ENCODE measurements at regions not wholly inside any gene's neighbourhood (a gene's known extent, or its start where the extent isn't known, plus 50 kb on each side); places are given as distances from the start of the nearest gene placed in this dataset.

GRCh38 chr3:7897655-7898054 lies 604.0 kb upstream of the LMCD1 start:
- intact Hi-C loops (cut with micrococcal nuclease): no loop called here

- intact Hi-C loops (cut with micrococcal nuclease): no loop called here
Measured at GRCh38 chr3:7913283-7913682, 588.3 kb upstream of the LMCD1 start.

- intact Hi-C loops (cut with micrococcal nuclease): no loop called here
Measured at GRCh38 chr3:7915356-7915755, 586.3 kb upstream of the LMCD1 start.

- intact Hi-C loops (cut with micrococcal nuclease): no loop called here
Measured at GRCh38 chr3:7917443-7918151, 584.0 kb upstream of the LMCD1 start.

- intact Hi-C loops (cut with micrococcal nuclease): no loop called here
Measured at GRCh38 chr3:7920211-7920610, 581.4 kb upstream of the LMCD1 start.

- intact Hi-C loops (cut with micrococcal nuclease): no loop called here
Measured at GRCh38 chr3:7924228-7924627, 577.4 kb upstream of the LMCD1 start.

- intact Hi-C loops (cut with micrococcal nuclease): no loop called here
Measured at GRCh38 chr3:7927015-7927414, 574.6 kb upstream of the LMCD1 start.

- intact Hi-C loops (cut with micrococcal nuclease): no loop called here
Measured at GRCh38 chr3:7927864-7928263, 573.8 kb upstream of the LMCD1 start.

GRCh38 chr3:7929319-7929889 lies 572.2 kb upstream of the LMCD1 start:
- intact Hi-C loops (cut with micrococcal nuclease): no loop called here

GRCh38 chr3:7934362-7934761 lies 567.3 kb upstream of the LMCD1 start:
- intact Hi-C loops (cut with micrococcal nuclease): no loop called here

GRCh38 chr3:7947930-7948329 lies 553.7 kb upstream of the LMCD1 start:
- intact Hi-C loops (cut with micrococcal nuclease): no loop called here

GRCh38 chr3:7950890-7951289 lies 550.7 kb upstream of the LMCD1 start:
- intact Hi-C loops (cut with micrococcal nuclease): no loop called here

GRCh38 chr3:7953449-7954014 lies 548.1 kb upstream of the LMCD1 start:
- intact Hi-C loops (cut with micrococcal nuclease): no loop called here

GRCh38 chr3:7957024-7957423 lies 544.6 kb upstream of the LMCD1 start:
- intact Hi-C loops (cut with micrococcal nuclease): no loop called here

GRCh38 chr3:7959094-7959493 lies 542.5 kb upstream of the LMCD1 start:
- intact Hi-C loops (cut with micrococcal nuclease): no loop called here

GRCh38 chr3:7960601-7961000 lies 541.0 kb upstream of the LMCD1 start:
- intact Hi-C loops (cut with micrococcal nuclease): no loop called here

- intact Hi-C loops (cut with micrococcal nuclease): no loop called here
Measured at GRCh38 chr3:7962301-7962700, 539.3 kb upstream of the LMCD1 start.

GRCh38 chr3:7964899-7965298 lies 536.7 kb upstream of the LMCD1 start:
- intact Hi-C loops (cut with micrococcal nuclease): no loop called here

- intact Hi-C loops (cut with micrococcal nuclease): no loop called here
Measured at GRCh38 chr3:7973006-7973405, 528.6 kb upstream of the LMCD1 start.

GRCh38 chr3:7977245-7978086 lies 524.2 kb upstream of the LMCD1 start:
- intact Hi-C loops (cut with micrococcal nuclease): no loop called here

GRCh38 chr3:7978087-7978422 lies 523.6 kb upstream of the LMCD1 start:
- intact Hi-C loops (cut with micrococcal nuclease): no loop called here

GRCh38 chr3:7982126-7982525 lies 519.5 kb upstream of the LMCD1 start:
- intact Hi-C loops (cut with micrococcal nuclease): no loop called here
